Stomach (tissue), 8 donors: ENCODE measurements at regions not wholly inside any gene's neighbourhood (a gene's known extent, or its start where the extent isn't known, plus 50 kb on each side); places are given as distances from the start of the nearest gene placed in this dataset.

Experiments used
- DNase-seq, 2 donors: peaks; one replicate each; pipeline versions ENCODE4 v3.0.0 to v3.0.0-alpha.2; 2013 to 2019
- H3K27ac ChIP-seq, 5 donors: fragments of 200-600 bp in 4 of 5; sonication (generic) in 4 of 5; one replicate each; pipeline ENCODE4 v1.5.1; 2013 to 2019; ENCODE audit warnings: mild to moderate bottlenecking in 1 of 5, moderate library complexity in 1 of 5
- H3K27me3 ChIP-seq, 3 donors: fragments of 200-600 bp; sonication (generic); one replicate each; pipeline ENCODE4 v1.5.1; 2017 to 2019; ENCODE audit warnings: mixed run types in 1 of 3
- H3K36me3 ChIP-seq, 4 donors: fragments of 200-600 bp; sonication (generic); 1 replicate in 3 of 4; 2 replicates in 1 of 4; pipeline ENCODE4 v1.5.1; 2016 to 2019
- H3K4me1 ChIP-seq, 4 donors: fragments of 200-600 bp; sonication (generic); one replicate each; pipeline ENCODE4 v1.5.1; 2016 to 2019
- H3K4me3 ChIP-seq, 4 donors: fragments of 200-600 bp; sonication (generic) in 3 of 4; one replicate each; pipeline ENCODE4 v1.5.1; 2016 to 2019; ENCODE audit warnings: mild to moderate bottlenecking in 1 of 4
- H3K9me3 ChIP-seq, 4 donors: fragments of 200-600 bp; sonication (generic); one replicate each; pipeline ENCODE4 v1.5.1; 2016 to 2019
- EP300 ChIP-seq: sonication (generic); formaldehyde crosslinking; IDR thresholded peaks from one replicate; pipeline ENCODE4 v1.6.1; 2017; ENCODE audit warnings: antibody characterized with exemption
- POLR2A ChIP-seq, 4 donors: fragments of 450-650 bp; IDR thresholded peaks; one replicate each; pipeline ENCODE4 v1.6.1; 2016; ENCODE audit warnings: antibody characterized with exemption in 4 of 4, control low read depth in 2 of 4, mild to moderate bottlenecking in 1 of 4, moderate library complexity in 1 of 4
- POLR2AphosphoS5 ChIP-seq, 3 donors: sonication (generic); formaldehyde crosslinking; IDR thresholded peaks; one replicate each; pipeline ENCODE4 v1.6.1; 2016; ENCODE audit warnings: antibody characterized with exemption in 3 of 3
- WGBS, 5 donors: extraction: QIAGEN DNeasy Blood & Tissue Kit in 3 of 5; methylation state at CpG; one replicate each; pipeline versions ENCODE4 v1.1.5 to v1.1.7; 2013 to 2018; 5-methylcytosine and 5-hydroxymethylcytosine counted together
- intact Hi-C: fragments of 100-400 bp; cut with DNase I; formaldehyde crosslinking; loops from one replicate; pipeline ENCODE4 v1.15.1; 2023; ENCODE audit warnings: low total_unique reads
- TF ChIP-seq, protein P1 (sequence below), 7 experiments: fragments of 450-650 bp in 4 of 7; fragments of 200-600 bp in 3 of 7; sonication (generic) in 3 of 7; IDR thresholded peaks; one replicate each; pipeline ENCODE4 v1.5.1; 2016 to 2019; ENCODE audit warnings: antibody characterized with exemption in 7 of 7, control low read depth in 2 of 7, mild to moderate bottlenecking in 1 of 7
- donor health status: healthy with polysubstance abuse.
- donor health status: Bipolar disorder and iron deficiency.
- donor health status: healthy.

DNA sequence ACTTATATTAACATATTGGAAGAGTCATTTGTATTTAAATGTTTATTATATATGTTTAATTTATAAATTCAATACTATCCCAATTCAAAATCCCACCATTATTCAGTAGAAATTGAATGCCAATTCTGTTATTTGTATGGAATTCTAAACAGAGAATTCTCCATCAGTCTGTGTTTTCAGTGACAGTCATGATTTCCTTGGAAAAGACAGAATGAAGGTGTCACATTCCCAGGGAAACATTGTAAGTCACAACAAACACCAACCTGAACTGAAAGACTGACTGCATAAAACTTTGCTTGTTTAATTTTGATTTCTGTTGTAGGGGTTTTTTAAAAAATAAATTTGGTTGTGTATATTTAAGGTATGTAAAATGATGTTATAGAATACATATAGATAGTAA lies 769.8 kb upstream of the BCHE start:
- no peaks in the 10 kb centered on the region for H3K27me3 ChIP-seq
- no peak for DNase-seq
- TF ChIP-seq POLR2AphosphoS5 (IDR thresholded peaks at IDR 0.05) (no peak), EP300 (no peak), POLR2A (IDR thresholded peaks at IDR 0.05) (no peak)
- TF ChIP-seq, protein P1, sequence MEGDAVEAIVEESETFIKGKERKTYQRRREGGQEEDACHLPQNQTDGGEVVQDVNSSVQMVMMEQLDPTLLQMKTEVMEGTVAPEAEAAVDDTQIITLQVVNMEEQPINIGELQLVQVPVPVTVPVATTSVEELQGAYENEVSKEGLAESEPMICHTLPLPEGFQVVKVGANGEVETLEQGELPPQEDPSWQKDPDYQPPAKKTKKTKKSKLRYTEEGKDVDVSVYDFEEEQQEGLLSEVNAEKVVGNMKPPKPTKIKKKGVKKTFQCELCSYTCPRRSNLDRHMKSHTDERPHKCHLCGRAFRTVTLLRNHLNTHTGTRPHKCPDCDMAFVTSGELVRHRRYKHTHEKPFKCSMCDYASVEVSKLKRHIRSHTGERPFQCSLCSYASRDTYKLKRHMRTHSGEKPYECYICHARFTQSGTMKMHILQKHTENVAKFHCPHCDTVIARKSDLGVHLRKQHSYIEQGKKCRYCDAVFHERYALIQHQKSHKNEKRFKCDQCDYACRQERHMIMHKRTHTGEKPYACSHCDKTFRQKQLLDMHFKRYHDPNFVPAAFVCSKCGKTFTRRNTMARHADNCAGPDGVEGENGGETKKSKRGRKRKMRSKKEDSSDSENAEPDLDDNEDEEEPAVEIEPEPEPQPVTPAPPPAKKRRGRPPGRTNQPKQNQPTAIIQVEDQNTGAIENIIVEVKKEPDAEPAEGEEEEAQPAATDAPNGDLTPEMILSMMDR (IDR thresholded peaks at IDR 0.05) = no peak
- H3K4me1 ChIP-seq = no peaks in the 10 kb centered on the region
- H3K36me3 ChIP-seq = no peaks in the 10 kb centered on the region
- no peak overlapping the region for H3K27ac ChIP-seq
- intact Hi-C loops = no loop called here
- no peaks in the 10 kb centered on the region for H3K9me3 ChIP-seq
- H3K4me3 ChIP-seq = no peak overlapping the region

DNA sequence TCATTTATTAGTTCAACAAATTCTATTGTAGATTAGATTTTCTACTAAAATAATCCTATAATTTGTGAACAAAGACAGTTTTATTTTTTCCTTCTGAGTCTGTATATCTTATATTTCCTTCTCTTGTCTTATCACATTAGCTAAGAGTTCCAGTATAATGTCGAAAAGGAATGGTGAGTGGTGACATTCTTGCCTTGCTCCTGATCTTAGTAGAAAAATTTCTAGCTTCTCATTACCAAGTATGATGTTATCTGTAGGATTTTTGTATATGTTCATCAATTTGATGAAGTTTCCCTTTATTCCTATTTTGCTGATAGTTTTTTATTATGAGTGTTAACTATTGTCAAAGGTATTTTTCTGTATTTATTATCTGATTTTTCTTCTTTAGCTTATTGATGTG lies 756.6 kb upstream of the BCHE start:
- intact Hi-C loops = no loop called here
- TF ChIP-seq EP300 (no peak), POLR2A (IDR thresholded peaks at IDR 0.05) (no peak), POLR2AphosphoS5 (IDR thresholded peaks at IDR 0.05) (no peak)
- TF ChIP-seq, protein P1 (IDR thresholded peaks at IDR 0.05) = no peak

DNA sequence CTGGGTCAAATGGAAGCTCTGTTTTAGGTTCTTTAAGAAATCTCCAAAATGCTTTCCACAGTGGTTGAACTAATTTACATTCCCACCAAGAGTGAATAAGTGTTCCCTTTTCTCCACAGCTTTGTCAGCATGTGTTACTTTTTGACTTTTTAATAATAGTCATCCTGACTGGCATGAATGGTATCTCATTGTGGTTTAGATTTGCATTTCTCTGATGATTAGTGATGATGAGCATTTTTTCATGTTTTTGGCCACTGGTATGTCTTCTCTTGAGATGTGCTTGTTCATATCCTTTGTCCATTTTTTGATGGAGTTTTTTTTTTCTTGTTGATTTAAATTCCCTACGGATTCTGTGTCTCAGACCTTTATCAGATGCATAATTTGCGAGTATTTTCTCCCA lies 745.0 kb upstream of the BCHE start:
- no peak overlapping the region for H3K27ac ChIP-seq

More for the DNA sequence above, 756.6 kb upstream of the BCHE start:
- H3K4me3 ChIP-seq = no peak overlapping the region
- no peaks in the 10 kb centered on the region for H3K27me3 ChIP-seq
- H3K9me3 ChIP-seq = peaks cover 0 to 5% (median 0%) of the 10 kb centered on the region in 4 donors
- H3K36me3 ChIP-seq = no peaks in the 10 kb centered on the region
- no peaks in the 10 kb centered on the region for H3K4me1 ChIP-seq
- H3K27ac ChIP-seq = no peak overlapping the region
- WGBS, 5 donors = 79 to 95% (median 83%) methylated on average over 1 of the region's 1 CpG
- DNase-seq = no peak

DNA sequence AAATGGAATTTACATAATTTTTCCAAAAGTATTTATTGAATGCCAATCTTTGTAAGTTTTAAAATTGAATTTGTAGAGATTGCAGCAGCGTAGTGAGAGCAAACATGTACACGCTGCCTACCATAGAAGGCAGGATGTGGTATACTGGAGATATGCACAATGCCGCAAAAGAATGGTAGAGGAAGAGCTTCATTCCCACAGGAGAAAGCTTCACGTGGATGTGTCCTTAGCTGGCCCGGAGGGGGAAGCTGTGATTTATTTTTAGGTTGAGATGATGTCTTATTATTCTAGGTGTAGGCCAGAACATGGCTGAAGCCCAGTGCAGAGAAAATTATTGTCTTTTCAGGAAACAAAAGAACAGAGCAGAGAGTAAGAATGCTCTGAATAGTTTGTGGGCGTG lies 743.3 kb upstream of the BCHE start:
- 73 to 83% (median 76%) methylated on average over 6 of the region's 6 CpGs for WGBS, 5 donors
- H3K27me3 ChIP-seq = no peaks in the 10 kb centered on the region
- TF ChIP-seq, protein P1 (IDR thresholded peaks at IDR 0.05) = no peak
- TF ChIP-seq POLR2A (IDR thresholded peaks at IDR 0.05) = no peak
- no peak for TF ChIP-seq POLR2AphosphoS5 (IDR thresholded peaks at IDR 0.05)
- no peaks in the 10 kb centered on the region for H3K9me3 ChIP-seq
- H3K4me1 ChIP-seq = no peaks in the 10 kb centered on the region
- H3K27ac ChIP-seq = no peak overlapping the region
- DNase-seq = no peak
- no peak overlapping the region for H3K4me3 ChIP-seq
- H3K36me3 ChIP-seq = no peaks in the 10 kb centered on the region
- intact Hi-C loops = no loop called here

More for the DNA sequence above, 745.0 kb upstream of the BCHE start:
- TF ChIP-seq POLR2A (IDR thresholded peaks at IDR 0.05) (no peak), EP300 (no peak), POLR2AphosphoS5 (IDR thresholded peaks at IDR 0.05) (no peak)
- TF ChIP-seq, protein P1 (IDR thresholded peaks at IDR 0.05) = no peak
- Histone ChIP-seq H3K36me3 (no peaks in the 10 kb centered on the region), H3K4me3 (no peak overlapping the region), H3K9me3 (no peaks in the 10 kb centered on the region), H3K27me3 (no peaks in the 10 kb centered on the region), H3K4me1 (no peaks in the 10 kb centered on the region)
- WGBS, 5 donors = 75 to 82% (median 77%) methylated on average over 2 of the region's 2 CpGs
- intact Hi-C loops = no loop called here
- no peak for DNase-seq
